ENCODE measurements at regions not wholly inside any gene's neighbourhood (a gene's known extent, or its start where the extent isn't known, plus 50 kb on each side); places are given as distances from the start of the nearest gene placed in this dataset.

- Histone ChIP-seq H3K4me3 (no peak overlapping the region), H3K9me3 (no peaks in the 10 kb centered on the region), H3K36me3 (no peaks in the 10 kb centered on the region), H3K4me1 (no peaks in the 10 kb centered on the region), H3K27me3 (no peaks in the 10 kb centered on the region), H3K27ac (replicated peaks in 1 of 4) (no peak overlapping the region)
- intact Hi-C loops (cut with DNase I), result no loop called here
- WGBS, result 89% methylated on average over 8 of the region's 8 CpGs
- peak; percentile 50 for DNase-seq (ENCODE audit: extremely low spot score)
- TF ChIP-seq EP300 (IDR thresholded peaks at IDR 0.05) (no peak), POLR2A (IDR thresholded peaks at IDR 0.05; ENCODE audit: low read depth) (no peak), POLR2AphosphoS5 (IDR thresholded peaks at IDR 0.05) (no peak), CTCF (IDR thresholded peaks at IDR 0.05) (no peak)
Measured at GRCh38 chr1:232260861-232261260, 369.1 kb downstream of the SIPA1L2 start.

- Histone ChIP-seq H3K4me1 (no peaks in the 10 kb centered on the region), H3K27me3 (no peaks in the 10 kb centered on the region), H3K4me3 (no peak overlapping the region), H3K36me3 (no peaks in the 10 kb centered on the region), H3K9me3 (no peaks in the 10 kb centered on the region), H3K27ac (replicated peaks in 1 of 4) (no peak overlapping the region)
- TF ChIP-seq CTCF (IDR thresholded peaks at IDR 0.05) (no peak), POLR2A (IDR thresholded peaks at IDR 0.05; ENCODE audit: low read depth) (no peak)
- WGBS, result 55% methylated on average over 3 of the region's 3 CpGs
- no peak for DNase-seq (ENCODE audit: extremely low spot score)
- intact Hi-C loops (cut with DNase I), result no loop called here
Measured at GRCh38 chr1:232260045-232260444, 369.9 kb downstream of the SIPA1L2 start.

- 96% methylated on average over 3 of the region's 3 CpGs for WGBS
- TF ChIP-seq POLR2A (IDR thresholded peaks at IDR 0.05; ENCODE audit: low read depth) (no peak), POLR2AphosphoS5 (IDR thresholded peaks at IDR 0.05) (no peak), CTCF (IDR thresholded peaks at IDR 0.05) (no peak), EP300 (IDR thresholded peaks at IDR 0.05) (no peak)
- H3K4me3 ChIP-seq, result no peak overlapping the region
- no peaks in the 10 kb centered on the region for H3K36me3 ChIP-seq
- H3K27ac ChIP-seq (replicated peaks in 1 of 4), result no peak overlapping the region
- DNase-seq (ENCODE audit: extremely low spot score), result no peak
- H3K9me3 ChIP-seq, result no peaks in the 10 kb centered on the region
- H3K27me3 ChIP-seq, result no peaks in the 10 kb centered on the region
- intact Hi-C loops (cut with DNase I), result no loop called here
- H3K4me1 ChIP-seq, result no peaks in the 10 kb centered on the region
Measured at GRCh38 chr1:232259333-232259732, 370.6 kb downstream of the SIPA1L2 start.

GRCh38 chr1:232252546-232253118 lies 377.3 kb downstream of the SIPA1L2 start:
- Histone ChIP-seq H3K36me3 (no peaks in the 10 kb centered on the region), H3K9me3 (no peaks in the 10 kb centered on the region), H3K4me1 (peaks cover 0 to 8% (median 4%) of the 10 kb centered on the region in 4 donors), H3K27ac (replicated peaks in 1 of 4) (no peak overlapping the region), H3K27me3 (no peaks in the 10 kb centered on the region), H3K4me3 (no peak overlapping the region)
- TF ChIP-seq POLR2AphosphoS5 (IDR thresholded peaks at IDR 0.05) (no peak), CTCF (IDR thresholded peaks at IDR 0.05) (no peak), EP300 (IDR thresholded peaks at IDR 0.05) (no peak), POLR2A (IDR thresholded peaks at IDR 0.05; ENCODE audit: low read depth) (no peak)
- whole genome bisulfite sequencing, result 75% methylated on average over 11 of the region's 11 CpGs
- intact Hi-C loops (cut with DNase I), result no loop called here
- peak; percentile 60 for DNase-seq (ENCODE audit: extremely low spot score)

- WGBS, result 85% methylated on average over 3 of the region's 3 CpGs
- H3K9me3 ChIP-seq, result no peaks in the 10 kb centered on the region
- H3K27me3 ChIP-seq, result no peaks in the 10 kb centered on the region
- intact Hi-C loops (cut with DNase I), result no loop called here
- no peaks in the 10 kb centered on the region for H3K36me3 ChIP-seq
- TF ChIP-seq CTCF (IDR thresholded peaks at IDR 0.05) (no peak), POLR2AphosphoS5 (IDR thresholded peaks at IDR 0.05) (no peak), EP300 (IDR thresholded peaks at IDR 0.05) (no peak), POLR2A (IDR thresholded peaks at IDR 0.05; ENCODE audit: low read depth) (no peak)
- H3K4me1 ChIP-seq, result peaks cover 0 to 8% (median 6%) of the 10 kb centered on the region in 4 donors
- no peak overlapping the region for H3K27ac ChIP-seq (replicated peaks in 1 of 4)
- no peak overlapping the region for H3K4me3 ChIP-seq
- DNase-seq (ENCODE audit: extremely low spot score), result no peak
Measured at GRCh38 chr1:232250838-232251237, 379.1 kb downstream of the SIPA1L2 start.

All from esophagus muscularis mucosa (tissue), 4 donors.